Rectal smooth muscle tissue (tissue), 1 donor: ENCODE measurements at regions not wholly inside any gene's neighbourhood (a gene's known extent, or its start where the extent isn't known, plus 50 kb on each side); places are given as distances from the start of the nearest gene placed in this dataset.
"Not testable (repeated sequence)": the region's sequence is repeated elsewhere in the genome, so short reads cannot be mapped to it uniquely, and the experiment has no call there.

Experiments
- H3K27ac ChIP-seq: one replicate; pipeline ENCODE4 v1.7.0; 2013; ENCODE audit warnings: low read depth, low read length, inconsistent platforms
- H3K27me3 ChIP-seq: one replicate; pipeline ENCODE4 v1.7.0; 2013; ENCODE audit warnings: low read length; ENCODE audit not compliant: control insufficient read depth, insufficient read depth
- H3K36me3 ChIP-seq: one replicate; pipeline ENCODE4 v1.7.0; 2013; ENCODE audit warnings: low read length; ENCODE audit not compliant: control insufficient read depth, insufficient read depth
- H3K4me1 ChIP-seq: one replicate; pipeline ENCODE4 v1.7.0; 2013; ENCODE audit warnings: low read length; ENCODE audit not compliant: control insufficient read depth, insufficient read depth
- H3K4me3 ChIP-seq: one replicate; pipeline ENCODE4 v1.7.0; 2013; ENCODE audit warnings: low read length
- H3K9ac ChIP-seq: one replicate; pipeline ENCODE4 v1.7.0; 2013; ENCODE audit warnings: low read length

- H3K27ac ChIP-seq, H3K36me3 ChIP-seq, H3K9ac ChIP-seq, H3K27me3 ChIP-seq, H3K4me1 ChIP-seq, H3K4me3 ChIP-seq: not testable (repeated sequence)
Measured at GRCh38 chr1:206297145-206298031, 94.0 kb downstream of the SRGAP2 start.

- H3K36me3 ChIP-seq, H3K27ac ChIP-seq, H3K4me1 ChIP-seq, H3K4me3 ChIP-seq, H3K27me3 ChIP-seq, H3K9ac ChIP-seq: not testable (repeated sequence)
Measured at GRCh38 chr1:206298032-206298392, 94.7 kb downstream of the SRGAP2 start.

- not testable (repeated sequence) for H3K36me3 ChIP-seq, H3K4me1 ChIP-seq, H3K9ac ChIP-seq
Measured at GRCh38 chr1:206299181-206299791, 95.9 kb downstream of the SRGAP2 start.

GRCh38 chr1:206299942-206300341, 96.6 kb downstream of the SRGAP2 start:
- not testable (repeated sequence) for H3K36me3 ChIP-seq, H3K4me3 ChIP-seq, H3K9ac ChIP-seq, H3K4me1 ChIP-seq, H3K27ac ChIP-seq, H3K27me3 ChIP-seq

More at GRCh38 chr1:206299181-206299791, 95.9 kb downstream of the SRGAP2 start:
- not testable (repeated sequence) for H3K27ac ChIP-seq, H3K27me3 ChIP-seq, H3K4me3 ChIP-seq

- not testable (repeated sequence) for H3K4me3 ChIP-seq, H3K9ac ChIP-seq
Measured at GRCh38 chr1:206302056-206302455, 98.7 kb downstream of the SRGAP2 start.

GRCh38 chr1:206307442-206307841, 104.1 kb downstream of the SRGAP2 start:
- H3K27ac ChIP-seq, H3K27me3 ChIP-seq, H3K9ac ChIP-seq, H3K4me3 ChIP-seq, H3K36me3 ChIP-seq, H3K4me1 ChIP-seq: not testable (repeated sequence)

More at GRCh38 chr1:206302056-206302455, 98.7 kb downstream of the SRGAP2 start:
- not testable (repeated sequence) for H3K27me3 ChIP-seq, H3K4me1 ChIP-seq, H3K27ac ChIP-seq, H3K36me3 ChIP-seq

GRCh38 chr1:206310948-206311347, 107.6 kb downstream of the SRGAP2 start:
- not testable (repeated sequence) for H3K4me3 ChIP-seq, H3K9ac ChIP-seq, H3K27ac ChIP-seq, H3K4me1 ChIP-seq, H3K36me3 ChIP-seq, H3K27me3 ChIP-seq

GRCh38 chr1:206311611-206312273, 108.4 kb downstream of the SRGAP2 start:
- not testable (repeated sequence) for H3K27me3 ChIP-seq, H3K4me3 ChIP-seq, H3K4me1 ChIP-seq, H3K36me3 ChIP-seq, H3K27ac ChIP-seq, H3K9ac ChIP-seq

- H3K4me3 ChIP-seq, H3K4me1 ChIP-seq, H3K36me3 ChIP-seq, H3K27ac ChIP-seq, H3K9ac ChIP-seq, H3K27me3 ChIP-seq: not testable (repeated sequence)
Measured at GRCh38 chr1:206312274-206312665, 108.9 kb downstream of the SRGAP2 start.

- not testable (repeated sequence) for H3K36me3 ChIP-seq, H3K27ac ChIP-seq, H3K9ac ChIP-seq, H3K4me1 ChIP-seq, H3K27me3 ChIP-seq, H3K4me3 ChIP-seq
Measured at GRCh38 chr1:206314951-206315636, 111.8 kb downstream of the SRGAP2 start.

- not testable (repeated sequence) for H3K27me3 ChIP-seq, H3K36me3 ChIP-seq, H3K4me3 ChIP-seq, H3K27ac ChIP-seq, H3K4me1 ChIP-seq, H3K9ac ChIP-seq
Measured at GRCh38 chr1:206316901-206317300, 113.6 kb downstream of the SRGAP2 start.

- H3K9ac ChIP-seq, H3K4me3 ChIP-seq, H3K4me1 ChIP-seq, H3K27me3 ChIP-seq, H3K27ac ChIP-seq, H3K36me3 ChIP-seq: not testable (repeated sequence)
Measured at GRCh38 chr1:206317878-206318514, 114.7 kb downstream of the SRGAP2 start.
